DMS114 treated with DMSO at 0.1 percent for 48 hours (cell line): ENCODE measurements at regions not wholly inside any gene's neighbourhood (a gene's known extent, or its start where the extent isn't known, plus 50 kb on each side); places are given as distances from the start of the nearest gene placed in this dataset.

Experiments used
- DNase-seq: peaks from one replicate; lab custom pipeline; 2025; ENCODE audit not compliant: unreplicated experiment; lab: John Stamatoyannopoulos, UW

- DNase-seq, result no peak
Measured at GRCh38 chr1:58908561-58909560, 125.0 kb upstream of the JUN start.

GRCh38 chr1:58909914-58910681 lies 126.3 kb upstream of the JUN start:
- no peak for DNase-seq

- no peak for DNase-seq
Measured at GRCh38 chr1:58911841-58912499, 128.1 kb upstream of the JUN start.

GRCh38 chr1:58914925-58915324 lies 131.1 kb upstream of the JUN start:
- no peak for DNase-seq

- DNase-seq, result no peak
Measured at GRCh38 chr1:58917436-58917835, 133.6 kb upstream of the JUN start.

- DNase-seq, result no peak
Measured at GRCh38 chr1:58919226-58919958, 135.5 kb upstream of the JUN start.

- DNase-seq, result no peak
Measured at GRCh38 chr1:58919959-58920321, 136.1 kb upstream of the JUN start.

- no peak for DNase-seq
Measured at GRCh38 chr1:58921342-58921741, 137.5 kb upstream of the JUN start.

GRCh38 chr1:58921751-58922150 lies 137.9 kb upstream of the JUN start:
- DNase-seq, result no peak

- DNase-seq, result no peak
Measured at GRCh38 chr1:58922302-58923089, 138.6 kb upstream of the JUN start.

- no peak for DNase-seq
Measured at GRCh38 chr1:58923090-58923470, 139.2 kb upstream of the JUN start.

- no peak for DNase-seq
Measured at GRCh38 chr1:58924016-58924565, 140.2 kb upstream of the JUN start.

GRCh38 chr1:58924821-58925220 lies 141.0 kb upstream of the JUN start:
- DNase-seq, result no peak

- no peak for DNase-seq
Measured at GRCh38 chr1:58925247-58925646, 141.4 kb upstream of the JUN start.

GRCh38 chr1:58926152-58926551 lies 142.3 kb upstream of the JUN start:
- no peak for DNase-seq

- no peak for DNase-seq
Measured at GRCh38 chr1:58927041-58927721, 143.3 kb upstream of the JUN start.

- no peak for DNase-seq
Measured at GRCh38 chr1:58927722-58928085, 143.9 kb upstream of the JUN start.

- DNase-seq, result no peak
Measured at GRCh38 chr1:58928514-58928913, 144.7 kb upstream of the JUN start.

GRCh38 chr1:58929671-58930325 lies 146.0 kb upstream of the JUN start:
- no peak for DNase-seq
